ENCODE measurements at regions not wholly inside any gene's neighbourhood (a gene's known extent, or its start where the extent isn't known, plus 50 kb on each side); places are given as distances from the start of the nearest gene placed in this dataset.

- Histone ChIP-seq H3K9ac (no peak overlapping the region), H3K36me3 (replicated peaks in 1 of 2; ENCODE audit: control insufficient read depth in 1 of 2, insufficient read depth in 2 of 2, low read length in 1 of 2) (no peaks in the 10 kb centered on the region), H3F3A (replicated peaks; ENCODE audit: insufficient read depth) (no peaks in the 10 kb centered on the region), H3K27ac (ENCODE audit: low read depth in 2 of 2, low read length in 1 of 2) (no peak overlapping the region), H3K9me3 (no peaks in the 10 kb centered on the region), H2AFZ (ENCODE audit: low read depth) (no peak overlapping the region), H3K4me3 (ENCODE audit: low read depth in 2 of 2, low read length in 1 of 2) (no peak overlapping the region), H3K79me2 (ENCODE audit: insufficient read depth) (no peaks in the 10 kb centered on the region), H3K4me1 (ENCODE audit: control insufficient read depth in 1 of 2, insufficient read depth in 2 of 2, low read depth in 1 of 2, low read length in 1 of 2) (peaks cover 0 to 5% of the 10 kb centered on the region in 2 experiments; a peak in 1 of 4 replicates), H3K27me3 (ENCODE audit: insufficient read depth) (no peaks in the 10 kb centered on the region; the same call in 1 of the 2 replicates), H3K9me2 (no peaks in the 10 kb centered on the region), H4K20me1 (ENCODE audit: insufficient read depth) (no peaks in the 10 kb centered on the region), H3K4me2 (no peak overlapping the region)
- CTCF ChIA-PET: interaction anchor here (1.0 to 16.3 kb wide), 10 partner anchors 9 to 624 kb away, joined by 3 to 390 read pairs (median 6); partner anchors contain the start of genes NECTIN1 and USP2
- POLR2A ChIA-PET: no interaction called here
- TF ChIP-seq EP300 (IDR thresholded peaks at IDR 0.05; ENCODE audit: borderline replicate concordance in 1 of 2, low read depth in 1 of 2, low read length in 1 of 2): no peak
- no peak for TF ChIP-seq TCF12 (IDR thresholded peaks at IDR 0.05)
- TF ChIP-seq YY1 (IDR thresholded peaks at IDR 0.05; ENCODE audit: low read depth): no peak
- no peak for TF ChIP-seq NRF1 (IDR thresholded peaks at IDR 0.05; ENCODE audit: low read depth, low read length)
- no peak for TF ChIP-seq FOXM1 (IDR thresholded peaks at IDR 0.05; ENCODE audit: low read depth)
- no peak for TF ChIP-seq NFIC (IDR thresholded peaks at IDR 0.05; ENCODE audit: borderline replicate concordance)
- WGBS (ENCODE audit: low lambda C conversion rate): 74% methylated on average over 8 of the region's 9 CpGs
- DNase-seq: no peak
Measured at GRCh38 chr11:119483881-119484371, 61.0 kb upstream of the THY1 start.

- H2AFZ ChIP-seq (ENCODE audit: low read depth): no peak overlapping the region
Measured at GRCh38 chr11:119483341-119483880, 60.4 kb upstream of the THY1 start.

GRCh38 chr11:119482521-119483011, 59.6 kb upstream of the THY1 start:
- H3K9ac ChIP-seq: no peak overlapping the region
- DNase-seq: no peak
- H4K20me1 ChIP-seq (ENCODE audit: insufficient read depth): no peaks in the 10 kb centered on the region
- H3K9me2 ChIP-seq: no peaks in the 10 kb centered on the region
- TF ChIP-seq EZH2phosphoT487 (IDR thresholded peaks at IDR 0.05; ENCODE audit: borderline replicate concordance, low read depth) (no peak), USF2 (IDR thresholded peaks at IDR 0.05; ENCODE audit: borderline replicate concordance, low read depth, low read length) (no peak), SMC3 (IDR thresholded peaks at IDR 0.05; ENCODE audit: low read depth, low read length) (no peak), CHD2 (IDR thresholded peaks at IDR 0.05; ENCODE audit: low read length, partially characterized antibody) (no peak), PBX3 (IDR thresholded peaks at IDR 0.05) (no peak)
- no peak overlapping the region for H3K4me2 ChIP-seq
- no peaks in the 10 kb centered on the region for H3K9me3 ChIP-seq
- CTCF ChIA-PET: interaction anchor here (0.7 to 16.3 kb wide), 16 partner anchors 8 to 628 kb away, joined by 3 to 390 read pairs (median 5); partner anchors contain the start of genes NECTIN1 and USP2
- peaks cover under 1% of the 10 kb centered on the region; the same call in 1 of the 2 replicates for H3K27me3 ChIP-seq (ENCODE audit: insufficient read depth)
- H3K4me3 ChIP-seq (ENCODE audit: low read depth in 2 of 2, low read length in 1 of 2): no peak overlapping the region
- H2AFZ ChIP-seq (ENCODE audit: low read depth): no peak overlapping the region
- peaks cover 0 to 5% of the 10 kb centered on the region in 2 experiments; a peak in 1 of 4 replicates for H3K4me1 ChIP-seq (ENCODE audit: control insufficient read depth in 1 of 2, insufficient read depth in 2 of 2, low read depth in 1 of 2, low read length in 1 of 2)
- POLR2A ChIA-PET: no interaction called here
- 75% methylated on average over 6 of the region's 9 CpGs for WGBS (ENCODE audit: low lambda C conversion rate)
- no peaks in the 10 kb centered on the region for H3F3A ChIP-seq (replicated peaks; ENCODE audit: insufficient read depth)
- H3K36me3 ChIP-seq (replicated peaks in 1 of 2; ENCODE audit: control insufficient read depth in 1 of 2, insufficient read depth in 2 of 2, low read length in 1 of 2): no peaks in the 10 kb centered on the region
- no peak overlapping the region for H3K27ac ChIP-seq (ENCODE audit: low read depth in 2 of 2, low read length in 1 of 2)
- H3K79me2 ChIP-seq (ENCODE audit: insufficient read depth): no peaks in the 10 kb centered on the region

More at GRCh38 chr11:119483341-119483880, 60.4 kb upstream of the THY1 start:
- H3K4me3 ChIP-seq (ENCODE audit: low read depth in 2 of 2, low read length in 1 of 2): no peak overlapping the region
- TF ChIP-seq TEAD4 (IDR thresholded peaks at IDR 0.05; ENCODE audit: borderline replicate concordance, insufficient read depth) (no peak), EZH2phosphoT487 (IDR thresholded peaks at IDR 0.05; ENCODE audit: borderline replicate concordance, low read depth) (no peak), FOSL2 (IDR thresholded peaks at IDR 0.05; ENCODE audit: borderline replicate concordance, low read depth) (no peak)
- H3K36me3 ChIP-seq (replicated peaks in 1 of 2; ENCODE audit: control insufficient read depth in 1 of 2, insufficient read depth in 2 of 2, low read length in 1 of 2): no peaks in the 10 kb centered on the region
- H3K4me2 ChIP-seq: no peak overlapping the region
- no peaks in the 10 kb centered on the region for H3K9me3 ChIP-seq
- no peaks in the 10 kb centered on the region for H3F3A ChIP-seq (replicated peaks; ENCODE audit: insufficient read depth)
- no peak overlapping the region for H3K9ac ChIP-seq
- no peaks in the 10 kb centered on the region for H3K79me2 ChIP-seq (ENCODE audit: insufficient read depth)
- no peak overlapping the region for H3K27ac ChIP-seq (ENCODE audit: low read depth in 2 of 2, low read length in 1 of 2)
- H3K9me2 ChIP-seq: no peaks in the 10 kb centered on the region
- POLR2A ChIA-PET: no interaction called here
- CTCF ChIA-PET: interaction anchor here (0.7 to 16.3 kb wide), 13 partner anchors 8 to 627 kb away, joined by 3 to 390 read pairs (median 4); partner anchors contain the start of genes NECTIN1 and USP2
- H4K20me1 ChIP-seq (ENCODE audit: insufficient read depth): no peaks in the 10 kb centered on the region
- peaks cover 0 to 5% of the 10 kb centered on the region in 2 experiments; a peak in 1 of 4 replicates for H3K4me1 ChIP-seq (ENCODE audit: control insufficient read depth in 1 of 2, insufficient read depth in 2 of 2, low read depth in 1 of 2, low read length in 1 of 2)
- DNase-seq: no peak
- no peaks in the 10 kb centered on the region; the same call in 1 of the 2 replicates for H3K27me3 ChIP-seq (ENCODE audit: insufficient read depth)
- 63% methylated on average over 10 of the region's 11 CpGs for WGBS (ENCODE audit: low lambda C conversion rate)

Measured in SK-N-SH (cell line).